HG03175 (cell line): ENCODE measurements at regions not wholly inside any gene's neighbourhood (a gene's known extent, or its start where the extent isn't known, plus 50 kb on each side); places are given as distances from the start of the nearest gene placed in this dataset.

Source experiments
- ATAC-seq: cut with Tn5 transposase; IDR thresholded peaks from one replicate; pipeline ENCODE4 v1.9.1; 2021; ENCODE audit warnings: mild to moderate bottlenecking, moderate library complexity; ENCODE audit not compliant: unreplicated experiment

DNA sequence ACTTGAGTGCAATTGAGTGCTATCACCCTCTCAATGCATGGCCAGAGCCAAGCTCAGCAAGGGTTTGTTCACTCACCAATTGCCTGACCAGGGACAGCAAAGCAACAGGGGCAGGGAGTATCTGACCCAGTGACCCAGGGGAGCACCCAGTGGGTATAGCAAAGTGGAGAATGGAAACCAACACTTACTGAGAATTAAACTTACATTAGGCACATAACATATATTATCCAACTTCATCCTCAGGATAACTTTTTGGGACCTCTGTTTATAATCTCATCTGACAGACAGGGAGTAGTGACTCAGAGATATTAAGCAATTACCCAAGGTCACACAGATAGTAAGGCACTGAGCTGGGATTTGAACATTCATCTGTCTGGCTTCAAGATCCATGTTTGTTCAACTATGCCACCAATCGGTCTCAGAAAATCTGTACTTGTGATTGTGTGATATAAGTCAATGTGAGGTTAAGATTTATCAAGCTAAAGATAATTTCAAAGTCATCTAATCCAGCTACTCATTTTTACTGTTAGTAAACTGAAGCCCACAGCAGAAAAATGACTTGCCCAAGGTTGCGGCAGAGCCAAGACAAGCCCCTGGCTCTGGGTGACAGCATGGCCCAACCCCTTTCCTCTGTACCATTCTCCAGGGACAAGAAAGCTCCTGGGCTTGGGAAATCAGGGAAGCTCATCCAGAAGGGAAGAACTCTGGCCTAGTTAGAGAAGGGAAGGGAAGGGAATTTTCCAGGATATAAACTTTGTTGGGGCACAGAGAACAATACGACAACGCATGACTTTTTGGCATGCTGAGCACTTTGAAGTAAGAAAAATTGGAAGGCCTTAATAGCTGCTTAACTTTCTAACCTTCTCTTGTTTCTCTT, 138.0 kb upstream of the SMAD3 start:
- ATAC-seq: no peak

- ATAC-seq: no peak
Observed at GRCh38 chr15:66928101-66928500, 137.3 kb upstream of the SMAD3 start.

GRCh38 chr15:66928784-66929183, 136.6 kb upstream of the SMAD3 start:
- ATAC-seq: no peak

- no peak for ATAC-seq
Observed at GRCh38 chr15:66929843-66930402, 135.5 kb upstream of the SMAD3 start.

DNA sequence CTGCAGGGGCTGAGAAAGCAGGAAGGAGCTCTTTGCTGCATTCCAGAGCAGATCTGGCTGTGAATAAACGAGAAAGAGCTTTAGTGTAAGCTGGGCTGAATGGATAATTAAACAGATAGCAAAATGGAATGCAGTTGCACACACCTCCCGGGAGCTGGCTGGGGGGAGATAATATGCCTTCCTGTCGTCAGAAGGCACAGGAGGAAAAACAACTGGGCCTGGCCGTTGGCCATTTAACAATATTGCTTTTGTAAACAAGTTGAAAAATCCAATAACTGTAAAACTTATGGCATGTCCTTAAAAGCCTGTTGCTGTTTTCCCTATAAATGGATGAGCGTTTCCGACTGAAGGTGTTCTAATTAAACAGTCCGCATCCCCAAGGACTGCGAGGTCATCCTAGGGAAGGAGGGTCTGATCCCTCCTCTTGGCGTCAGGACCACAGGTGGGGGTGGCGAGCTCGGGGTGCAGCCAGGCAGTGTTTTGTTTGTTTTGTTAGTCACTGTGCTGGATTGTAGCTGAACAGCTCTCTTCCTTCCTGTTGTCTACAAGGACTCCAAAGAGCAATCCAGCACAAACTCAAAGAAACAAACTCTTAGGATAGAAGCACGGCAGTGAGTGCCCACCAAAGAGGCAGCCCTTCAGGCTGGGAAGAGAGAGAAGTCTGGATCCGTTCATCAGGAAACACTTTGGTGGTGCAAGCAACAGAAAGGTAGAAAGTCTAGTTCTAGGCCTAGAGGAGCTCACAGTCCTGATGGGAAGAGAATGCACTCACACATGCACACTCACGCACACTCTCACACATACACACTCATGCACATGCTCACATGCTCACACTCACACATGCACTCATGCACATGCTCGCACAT, 133.4 kb upstream of the SMAD3 start:
- no peak for ATAC-seq

DNA sequence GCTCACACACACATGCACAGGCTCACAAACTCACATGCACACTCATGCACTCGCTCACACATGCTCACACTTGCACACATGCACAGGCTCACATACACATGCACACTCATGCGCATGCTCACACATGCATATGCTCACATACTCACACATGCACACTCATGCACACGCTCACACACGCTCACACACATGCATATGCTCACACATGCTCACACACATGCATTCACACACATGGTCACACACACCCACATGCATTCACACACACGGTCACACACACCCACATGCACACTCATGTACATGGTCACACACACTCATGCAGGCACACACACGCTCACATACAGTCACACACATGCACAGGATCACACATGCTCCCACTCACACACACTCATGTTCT, 132.8 kb upstream of the SMAD3 start:
- no peak for ATAC-seq

GRCh38 chr15:66933932-66934867, 131.2 kb upstream of the SMAD3 start:
- no peak for ATAC-seq

DNA sequence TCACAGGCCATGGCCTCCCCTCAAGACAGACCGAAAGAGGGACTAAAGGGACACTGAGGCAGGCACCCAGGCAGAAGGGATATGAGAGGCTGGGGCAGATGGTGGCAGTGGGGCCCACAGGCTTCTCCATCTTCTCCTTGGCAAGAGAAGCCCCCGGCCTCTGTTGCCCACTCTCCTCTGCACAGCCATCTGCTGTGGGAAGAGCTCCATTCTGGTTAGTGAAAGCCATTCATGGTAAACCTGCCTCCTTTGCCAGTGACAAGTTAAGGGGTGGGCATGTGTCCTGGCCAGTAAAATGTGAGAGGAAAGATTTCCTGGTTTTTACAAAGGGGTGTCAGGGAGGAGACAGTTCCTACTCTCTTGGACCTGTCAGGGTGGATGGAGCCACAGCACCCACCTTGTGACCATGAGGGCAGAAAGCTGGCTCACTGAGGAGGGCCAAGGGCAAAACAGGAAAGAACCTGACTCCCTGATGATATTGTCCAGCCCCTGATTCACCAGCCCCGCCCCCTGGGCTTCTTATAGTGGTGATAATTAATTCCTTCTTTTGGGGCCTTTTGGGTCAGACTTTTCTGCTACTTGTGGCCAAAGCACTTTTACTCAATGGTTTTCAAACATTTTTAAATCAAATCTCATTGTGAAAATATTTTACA, 130.4 kb upstream of the SMAD3 start:
- no peak for ATAC-seq

GRCh38 chr15:66935688-66936087, 129.7 kb upstream of the SMAD3 start:
- ATAC-seq: no peak

DNA sequence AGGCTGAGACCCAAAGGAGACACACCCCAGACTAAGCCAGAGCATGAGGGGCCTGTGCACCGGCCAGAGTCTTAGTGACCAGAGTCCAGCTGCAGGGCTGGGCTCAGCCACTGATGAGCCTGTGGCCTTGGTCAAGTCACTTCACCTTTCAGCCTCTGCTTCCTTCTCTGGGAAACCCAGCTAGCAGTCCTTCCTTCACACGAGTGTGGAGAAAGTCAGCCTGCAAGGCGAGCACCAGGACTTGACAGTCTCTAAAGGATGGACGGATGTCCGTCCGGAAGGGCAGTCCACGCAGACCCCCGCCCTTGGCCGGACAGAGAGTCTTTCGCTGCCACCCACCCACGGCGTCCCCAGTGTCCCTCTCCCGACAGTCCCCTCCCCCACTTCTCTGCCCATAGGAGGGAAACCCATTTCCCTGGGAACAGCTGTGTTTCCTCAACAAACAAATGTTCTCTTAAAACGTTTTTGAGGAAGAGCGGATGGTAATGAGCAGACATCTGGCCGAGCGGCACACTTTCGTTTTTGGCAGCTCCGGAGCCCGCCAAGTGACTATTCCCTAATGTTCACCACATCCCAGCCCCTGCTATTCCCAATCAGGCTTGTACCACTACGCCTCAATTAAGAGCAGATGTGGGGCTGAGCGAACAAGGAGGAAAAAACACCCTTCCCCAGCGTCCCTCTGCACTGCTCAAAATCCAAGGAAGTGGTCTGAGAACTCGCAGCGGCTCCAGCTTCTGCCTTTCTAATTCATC, 129.1 kb upstream of the SMAD3 start:
- no peak for ATAC-seq

- ATAC-seq: no peak
Observed at GRCh38 chr15:66936861-66937582, 128.4 kb upstream of the SMAD3 start.

- ATAC-seq: no peak
Observed at GRCh38 chr15:66937588-66937987, 127.8 kb upstream of the SMAD3 start.

DNA sequence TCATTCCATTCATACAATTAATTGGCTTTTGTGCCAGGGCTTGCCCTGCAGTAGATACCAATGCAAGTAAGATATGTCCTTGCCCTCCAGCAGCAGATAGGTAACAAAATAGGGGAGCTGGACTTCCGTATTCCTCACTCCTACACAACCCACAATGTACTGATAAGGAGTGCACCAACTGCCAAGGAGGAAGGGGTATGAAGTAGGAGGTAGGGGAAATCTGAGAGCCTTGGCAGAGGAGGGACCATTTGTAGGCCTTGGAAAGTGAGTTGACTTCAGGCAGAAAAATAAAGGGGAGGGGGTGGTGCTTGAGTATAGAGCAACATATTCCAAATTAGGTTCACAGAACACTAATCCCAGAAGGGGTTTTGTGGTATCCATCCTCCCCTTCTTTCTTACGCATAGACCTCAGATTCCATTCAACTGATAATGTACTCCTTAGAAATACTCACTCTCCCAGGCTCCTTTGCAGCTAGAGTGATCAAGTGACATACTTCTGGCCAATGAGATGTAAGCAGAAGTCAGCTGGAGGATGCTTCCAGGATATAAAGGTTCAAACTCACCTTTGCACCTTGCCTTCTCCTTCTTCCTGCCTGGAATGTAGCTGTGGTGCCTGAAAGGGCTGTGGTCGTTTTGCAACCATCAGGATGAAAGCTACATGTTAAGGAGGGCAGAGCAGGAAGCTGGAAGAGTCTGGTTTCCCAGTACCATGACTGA, 127.1 kb upstream of the SMAD3 start:
- no peak for ATAC-seq

- no peak for ATAC-seq
Observed at GRCh38 chr15:66939016-66939415, 126.4 kb upstream of the SMAD3 start.

DNA sequence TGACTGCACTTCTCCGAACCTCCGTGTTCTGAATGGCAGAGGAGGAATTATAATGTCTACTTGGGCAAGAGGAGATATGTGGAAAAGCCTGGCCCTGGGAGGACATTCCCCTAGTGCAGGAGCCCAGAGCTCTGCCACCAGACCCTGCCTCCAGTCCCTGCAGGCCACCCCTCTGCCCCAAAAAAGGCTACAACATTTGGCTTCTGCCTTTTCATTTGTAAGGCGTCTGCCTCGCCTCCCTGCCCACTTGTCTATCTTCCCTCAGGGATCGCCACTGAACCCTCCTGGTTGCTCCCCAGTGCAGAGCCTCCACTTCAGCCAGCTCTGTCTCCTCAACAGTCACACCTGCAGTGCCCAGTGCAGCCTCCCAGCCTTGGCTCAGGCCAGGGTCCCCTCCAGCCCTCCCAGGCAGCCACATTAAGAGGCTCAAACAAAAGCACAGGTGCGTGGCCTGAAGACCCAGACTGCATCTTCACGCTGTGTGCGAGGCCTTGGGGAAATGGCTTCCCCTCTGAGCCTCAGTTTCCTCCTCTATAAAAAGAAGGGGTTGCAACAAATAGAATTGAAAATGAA, 125.9 kb upstream of the SMAD3 start:
- ATAC-seq: no peak

DNA sequence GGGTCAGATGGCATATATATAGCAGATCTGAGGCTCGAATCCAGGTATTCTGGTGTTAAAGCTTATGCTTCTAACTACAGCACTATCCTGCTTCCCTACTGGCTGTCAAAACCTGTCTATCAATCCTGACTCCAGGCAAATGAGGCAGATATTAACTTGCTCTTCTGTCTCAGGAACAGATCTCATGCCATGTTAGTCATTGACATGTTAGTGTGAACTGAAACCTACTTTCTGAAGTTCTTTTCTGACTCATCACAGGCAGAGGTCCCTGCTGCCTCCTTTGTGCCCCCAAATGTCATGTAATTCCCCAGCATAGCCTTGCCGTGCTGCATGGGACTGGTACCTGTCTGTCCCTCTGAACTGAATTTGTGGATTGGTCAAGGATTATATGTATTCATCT, 125.0 kb upstream of the SMAD3 start:
- ATAC-seq: peak; percentile 62

- ATAC-seq: no peak
Observed at GRCh38 chr15:66941108-66941711, 124.2 kb upstream of the SMAD3 start.
